HFF-Myc (cell line): ENCODE measurements at regions not wholly inside any gene's neighbourhood (a gene's known extent, or its start where the extent isn't known, plus 50 kb on each side); places are given as distances from the start of the nearest gene placed in this dataset.
"Not testable (repeated sequence)": the region's sequence is repeated elsewhere in the genome, so short reads cannot be mapped to it uniquely, and the experiment has no call there.

Experiments used
- DNase-seq: peaks from one replicate; pipeline ENCODE4 v3.0.0-alpha.2; 2011; ENCODE audit warnings: low read depth; ENCODE audit errors: extremely low read depth
- H3K4me3 ChIP-seq: replicated peaks from 2 replicates; pipeline ENCODE4 v1.5.1; 2011; ENCODE audit warnings: low read depth, mild to moderate bottlenecking, control low read depth, low read length
- CTCF ChIP-seq: IDR thresholded peaks from 2 replicates; pipeline ENCODE4 v1.5.1; 2012; ENCODE audit warnings: mild to moderate bottlenecking, low read depth, low read length, control low read depth; ENCODE audit errors: missing control alignments

GRCh38 chr1:223991297-223991857 is 122.5 kb upstream of the FBXO28 start:
- DNase-seq = not testable (repeated sequence)
- H3K4me3 ChIP-seq = peak overlapping the region; percentile 58

GRCh38 chr1:223961985-223962384 is 116.2 kb upstream of the TP53BP2 start:
- peak; percentile 17 for DNase-seq

GRCh38 chr1:223952801-223953200 is 107.1 kb upstream of the TP53BP2 start:
- not testable (repeated sequence) for H3K4me3 ChIP-seq, DNase-seq

More at GRCh38 chr1:223961985-223962384, 116.2 kb upstream of the TP53BP2 start:
- not testable (repeated sequence) for H3K4me3 ChIP-seq

- H3K4me3 ChIP-seq, DNase-seq: not testable (repeated sequence)
Measured at GRCh38 chr1:223951551-223951950, 105.8 kb upstream of the TP53BP2 start.

GRCh38 chr1:223949944-223950343 is 104.2 kb upstream of the TP53BP2 start:
- H3K4me3 ChIP-seq, DNase-seq: not testable (repeated sequence)

GRCh38 chr1:223948041-223948440 is 102.3 kb upstream of the TP53BP2 start:
- not testable (repeated sequence) for H3K4me3 ChIP-seq, DNase-seq

GRCh38 chr1:223936592-223936991 is 90.8 kb upstream of the TP53BP2 start:
- H3K4me3 ChIP-seq, DNase-seq: not testable (repeated sequence)

- DNase-seq, H3K4me3 ChIP-seq: not testable (repeated sequence)
Measured at GRCh38 chr1:223931476-223931875, 85.7 kb upstream of the TP53BP2 start.

- not testable (repeated sequence) for H3K4me3 ChIP-seq, DNase-seq
- peak; percentile 7 for TF ChIP-seq CTCF
Measured at GRCh38 chr1:223920805-223921204, 75.1 kb upstream of the TP53BP2 start.

GRCh38 chr1:223915476-223915875 is 69.7 kb upstream of the TP53BP2 start:
- DNase-seq, H3K4me3 ChIP-seq: not testable (repeated sequence)

- not testable (repeated sequence) for H3K4me3 ChIP-seq, DNase-seq
Measured at GRCh38 chr1:223913715-223914114, 68.0 kb upstream of the TP53BP2 start.

GRCh38 chr1:223907943-223908587 is 62.3 kb upstream of the TP53BP2 start:
- not testable (repeated sequence) for DNase-seq, H3K4me3 ChIP-seq

- not testable (repeated sequence) for DNase-seq, H3K4me3 ChIP-seq
Measured at GRCh38 chr1:223903221-223903620, 57.5 kb upstream of the TP53BP2 start.

- DNase-seq, H3K4me3 ChIP-seq: not testable (repeated sequence)
Measured at GRCh38 chr1:223899775-223900174, 54.0 kb upstream of the TP53BP2 start.

GRCh38 chr1:223897097-223897496 is 51.4 kb upstream of the TP53BP2 start:
- not testable (repeated sequence) for DNase-seq, H3K4me3 ChIP-seq

GRCh38 chr1:223895950-223896349 is 50.2 kb upstream of the TP53BP2 start:
- H3K4me3 ChIP-seq, DNase-seq: not testable (repeated sequence)
